ENCODE measurements at regions not wholly inside any gene's neighbourhood (a gene's known extent, or its start where the extent isn't known, plus 50 kb on each side); places are given as distances from the start of the nearest gene placed in this dataset.

DNA sequence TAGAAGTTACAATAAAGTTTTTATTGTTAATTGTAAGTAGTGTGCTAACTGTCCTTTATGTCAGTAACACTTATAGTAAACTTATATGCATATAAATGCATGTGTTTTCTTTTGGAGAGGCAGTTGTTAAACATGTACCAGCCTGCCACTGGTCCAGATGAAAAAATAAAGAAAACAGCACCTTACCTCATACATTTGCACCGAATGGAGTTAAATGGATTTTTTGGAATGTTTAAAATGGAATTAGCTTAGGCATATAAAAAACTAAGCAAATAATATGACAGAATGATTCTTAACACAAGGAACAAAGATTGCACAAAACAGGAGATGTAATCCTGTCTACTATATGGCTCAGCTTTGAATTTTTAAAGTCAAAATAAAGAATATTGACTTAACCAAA lies 50.2 kb upstream of the ALDH1A3 start:
- TF ChIP-seq CTCF (IDR thresholded peaks at IDR 0.05): no peak
- TF ChIP-seq POLR2A (IDR thresholded peaks at IDR 0.05): no peak
- TF ChIP-seq EP300 (IDR thresholded peaks at IDR 0.05): no peak

Data from ovary (tissue), 3 donors.